ENCODE measurements at regions not wholly inside any gene's neighbourhood (a gene's known extent, or its start where the extent isn't known, plus 50 kb on each side); places are given as distances from the start of the nearest gene placed in this dataset.

DNA sequence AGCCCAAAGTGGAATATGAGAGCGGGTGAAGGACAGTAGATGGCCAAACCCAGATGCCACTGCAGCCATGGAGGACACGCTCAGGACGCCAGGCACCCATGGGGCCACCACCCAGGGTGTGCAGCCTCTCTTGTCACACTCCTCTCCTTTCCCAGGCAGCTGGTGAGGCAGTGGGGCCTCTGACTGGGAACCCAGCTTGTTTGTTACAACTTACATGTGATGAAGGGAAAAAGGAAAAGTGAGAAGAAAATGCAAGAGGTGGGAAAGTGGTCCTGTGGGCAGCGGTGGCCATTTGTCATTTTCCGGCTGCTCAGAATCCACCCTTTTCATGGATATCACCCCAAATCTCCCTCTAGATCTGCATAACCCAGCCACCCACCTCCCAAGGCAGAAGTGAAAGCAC, 62.7 kb upstream of the UNC5A start:
- no peak for TF ChIP-seq EZH2 (IDR thresholded peaks at IDR 0.05; ENCODE audit: borderline replicate concordance, low read length)
- TF ChIP-seq, protein P1, sequence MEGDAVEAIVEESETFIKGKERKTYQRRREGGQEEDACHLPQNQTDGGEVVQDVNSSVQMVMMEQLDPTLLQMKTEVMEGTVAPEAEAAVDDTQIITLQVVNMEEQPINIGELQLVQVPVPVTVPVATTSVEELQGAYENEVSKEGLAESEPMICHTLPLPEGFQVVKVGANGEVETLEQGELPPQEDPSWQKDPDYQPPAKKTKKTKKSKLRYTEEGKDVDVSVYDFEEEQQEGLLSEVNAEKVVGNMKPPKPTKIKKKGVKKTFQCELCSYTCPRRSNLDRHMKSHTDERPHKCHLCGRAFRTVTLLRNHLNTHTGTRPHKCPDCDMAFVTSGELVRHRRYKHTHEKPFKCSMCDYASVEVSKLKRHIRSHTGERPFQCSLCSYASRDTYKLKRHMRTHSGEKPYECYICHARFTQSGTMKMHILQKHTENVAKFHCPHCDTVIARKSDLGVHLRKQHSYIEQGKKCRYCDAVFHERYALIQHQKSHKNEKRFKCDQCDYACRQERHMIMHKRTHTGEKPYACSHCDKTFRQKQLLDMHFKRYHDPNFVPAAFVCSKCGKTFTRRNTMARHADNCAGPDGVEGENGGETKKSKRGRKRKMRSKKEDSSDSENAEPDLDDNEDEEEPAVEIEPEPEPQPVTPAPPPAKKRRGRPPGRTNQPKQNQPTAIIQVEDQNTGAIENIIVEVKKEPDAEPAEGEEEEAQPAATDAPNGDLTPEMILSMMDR (conservative IDR thresholded peaks at IDR 0.05 in 1 of 2, IDR thresholded peaks at IDR 0.05 in 1 of 2; ENCODE audit: extremely low read depth in 1 of 2, insufficient read depth in 1 of 2, low read depth in 1 of 2, low read length in 2 of 2) = no peak

Measured in mammary epithelial cell (primary cell).